RWPE1 (cell line): ENCODE measurements at regions not wholly inside any gene's neighbourhood (a gene's known extent, or its start where the extent isn't known, plus 50 kb on each side); places are given as distances from the start of the nearest gene placed in this dataset.
A peak's percentile ranks its signal among the peaks of the same experiment; 100 is the strongest.

Experiments
- CTCF ChIA-PET: fragments of 350-600 bp; sonication (Branson Sonifier 250); formaldehyde crosslinking; extraction: SDS; loops from one replicate; lab custom pipeline; 2021; lab: Yijun Ruan, JAX
- POLR2A ChIA-PET: fragments of 400-600 bp; formaldehyde crosslinking; extraction: SDS; loops from one replicate; lab custom pipeline; 2020; ENCODE audit warnings: antibody characterized with exemption; ENCODE audit not compliant: low non-redundant PET; lab: Yijun Ruan, JAX
- DNase-seq: peaks from one replicate; pipeline ENCODE4 v3.0.0; 2012; ENCODE audit warnings: low spot score
- H3K27ac ChIP-seq: fragments of 450-650 bp; 2 replicates; pipeline ENCODE4 v1.5.1; 2017
- TF ChIP-seq, protein P1 (sequence below): fragments of 450-650 bp; conservative IDR thresholded peaks from 2 replicates; pipeline ENCODE4 v1.5.1; 2017; ENCODE audit warnings: low read depth, mild to moderate bottlenecking

DNA sequence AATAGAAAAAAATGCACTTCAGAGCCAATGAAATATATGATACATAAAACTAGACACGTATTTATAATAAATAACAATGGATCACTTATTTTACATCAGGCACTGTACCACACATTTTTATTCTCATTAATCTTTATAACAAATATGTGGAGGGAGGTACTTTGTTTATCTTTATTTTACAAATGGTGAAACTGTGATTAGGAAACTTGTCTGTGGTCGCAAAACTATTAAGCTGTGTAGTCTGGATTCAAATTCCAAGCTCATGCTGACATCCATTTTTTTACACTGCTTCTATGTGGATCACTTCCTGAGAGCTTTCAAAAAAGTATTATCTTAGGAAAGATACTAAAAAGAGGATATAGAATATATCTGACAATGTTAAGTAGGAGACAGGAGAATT, 978.6 kb downstream of the SORCS1 start:
- H3K27ac ChIP-seq, result no peak overlapping the region
- ChIA-PET CTCF (interaction anchor here (0.6 kb wide), 1 partner anchor 553 kb away, joined by 5 read pairs; no protein-coding TSS in a partner anchor), POLR2A (no interaction called here)
- DNase-seq, result no peak
- TF ChIP-seq, protein P1, sequence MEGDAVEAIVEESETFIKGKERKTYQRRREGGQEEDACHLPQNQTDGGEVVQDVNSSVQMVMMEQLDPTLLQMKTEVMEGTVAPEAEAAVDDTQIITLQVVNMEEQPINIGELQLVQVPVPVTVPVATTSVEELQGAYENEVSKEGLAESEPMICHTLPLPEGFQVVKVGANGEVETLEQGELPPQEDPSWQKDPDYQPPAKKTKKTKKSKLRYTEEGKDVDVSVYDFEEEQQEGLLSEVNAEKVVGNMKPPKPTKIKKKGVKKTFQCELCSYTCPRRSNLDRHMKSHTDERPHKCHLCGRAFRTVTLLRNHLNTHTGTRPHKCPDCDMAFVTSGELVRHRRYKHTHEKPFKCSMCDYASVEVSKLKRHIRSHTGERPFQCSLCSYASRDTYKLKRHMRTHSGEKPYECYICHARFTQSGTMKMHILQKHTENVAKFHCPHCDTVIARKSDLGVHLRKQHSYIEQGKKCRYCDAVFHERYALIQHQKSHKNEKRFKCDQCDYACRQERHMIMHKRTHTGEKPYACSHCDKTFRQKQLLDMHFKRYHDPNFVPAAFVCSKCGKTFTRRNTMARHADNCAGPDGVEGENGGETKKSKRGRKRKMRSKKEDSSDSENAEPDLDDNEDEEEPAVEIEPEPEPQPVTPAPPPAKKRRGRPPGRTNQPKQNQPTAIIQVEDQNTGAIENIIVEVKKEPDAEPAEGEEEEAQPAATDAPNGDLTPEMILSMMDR, result no peak

DNA sequence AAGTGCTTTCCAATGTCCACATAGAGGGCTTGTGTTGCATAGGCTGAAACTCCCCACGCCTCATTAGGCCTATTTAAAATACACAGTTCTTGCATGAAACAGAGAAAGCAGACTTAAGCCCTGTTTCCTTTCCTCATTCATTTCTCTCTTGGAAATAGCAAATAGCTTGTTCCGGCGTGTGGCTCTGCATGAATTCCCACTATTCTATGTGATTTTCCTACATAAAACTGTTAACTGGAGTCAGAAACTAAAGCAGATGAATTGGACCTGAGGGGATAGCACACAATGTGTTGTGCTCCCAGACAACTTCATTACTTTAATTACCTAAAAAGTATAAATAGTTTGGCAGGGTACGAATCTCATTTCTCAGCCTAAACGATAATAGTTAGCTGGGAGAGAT, 981.5 kb downstream of the SORCS1 start:
- TF ChIP-seq, protein P1, result no peak
- no peak overlapping the region for H3K27ac ChIP-seq
- CTCF ChIA-PET, result interaction anchor here (1.1 kb wide), 1 partner anchor 17 kb away, joined by 3 read pairs; no protein-coding TSS in a partner anchor
- POLR2A ChIA-PET, result no interaction called here
- DNase-seq, result no peak

DNA sequence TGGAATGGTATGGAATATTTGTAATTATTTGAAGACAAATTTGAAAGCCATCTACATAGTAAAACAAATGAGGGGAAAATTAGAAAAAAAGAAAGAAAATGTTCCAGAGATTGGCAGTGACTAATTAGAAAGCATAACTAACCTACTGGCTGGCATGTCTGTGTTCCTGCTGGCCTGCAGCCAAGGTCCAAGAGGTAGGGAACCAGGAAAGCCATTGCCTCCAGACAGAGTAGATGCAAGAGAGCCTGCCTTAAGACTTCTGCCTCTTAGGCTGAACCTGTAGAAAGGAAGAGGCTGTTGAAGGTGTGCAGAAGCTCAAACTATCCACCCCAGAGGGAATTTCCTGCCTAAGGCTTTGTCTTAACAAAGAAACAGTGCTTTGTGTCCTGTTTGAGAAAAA, 982.0 kb downstream of the SORCS1 start:
- ChIA-PET POLR2A (no interaction called here), CTCF (no interaction called here)
- DNase-seq, result no peak
- no peak overlapping the region for H3K27ac ChIP-seq
- TF ChIP-seq, protein P1, result no peak

DNA sequence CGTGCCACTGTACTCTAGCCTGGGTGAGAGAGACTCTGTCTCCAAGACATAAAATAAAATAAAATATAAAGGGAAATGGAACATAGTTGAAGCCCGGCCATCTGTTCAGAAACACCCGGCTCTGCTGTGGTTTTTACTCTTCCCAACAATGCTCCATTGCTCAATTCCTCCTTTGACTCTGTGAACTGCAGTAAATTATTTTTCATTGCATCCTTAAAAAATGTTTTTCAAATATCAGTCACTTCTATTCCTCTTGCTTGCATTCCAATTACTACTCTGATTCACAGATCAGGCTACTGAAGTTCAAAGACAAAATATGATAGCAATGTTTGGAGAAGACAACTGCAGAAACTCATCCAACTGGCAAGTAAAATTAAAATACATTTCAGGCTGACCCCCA, 983.0 kb downstream of the SORCS1 start:
- no peak for DNase-seq
- CTCF ChIA-PET, result interaction anchor here (0.7 kb wide), 1 partner anchor 33 kb away, joined by 3 read pairs; no protein-coding TSS in a partner anchor
- POLR2A ChIA-PET, result no interaction called here
- TF ChIP-seq, protein P1, result no peak
- no peak overlapping the region for H3K27ac ChIP-seq

DNA sequence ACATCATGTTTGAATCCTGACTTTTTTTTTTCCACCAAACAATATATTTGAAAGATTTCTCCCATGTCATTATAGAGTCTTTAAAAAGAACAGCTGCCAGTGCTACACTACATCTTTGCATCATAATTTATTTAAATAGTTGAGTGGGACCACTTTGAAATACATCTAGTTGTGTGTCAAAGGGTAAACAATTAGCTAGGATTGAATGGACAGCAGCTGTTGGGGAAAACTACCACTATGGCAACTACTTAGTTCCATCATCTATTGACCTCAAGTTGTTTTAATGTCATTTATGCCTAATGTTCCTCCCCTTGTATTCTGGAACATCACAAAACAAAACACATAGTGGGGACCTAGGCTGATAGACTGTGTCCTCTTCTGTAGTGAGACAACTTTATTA, 985.1 kb downstream of the SORCS1 start:
- TF ChIP-seq, protein P1, result no peak
- ChIA-PET CTCF (interaction anchor here (0.7 kb wide), 2 partner anchors 375 to 1333 kb away, joined by 3 read pairs; no protein-coding TSS in a partner anchor), POLR2A (no interaction called here)
- no peak overlapping the region for H3K27ac ChIP-seq
- no peak for DNase-seq

DNA sequence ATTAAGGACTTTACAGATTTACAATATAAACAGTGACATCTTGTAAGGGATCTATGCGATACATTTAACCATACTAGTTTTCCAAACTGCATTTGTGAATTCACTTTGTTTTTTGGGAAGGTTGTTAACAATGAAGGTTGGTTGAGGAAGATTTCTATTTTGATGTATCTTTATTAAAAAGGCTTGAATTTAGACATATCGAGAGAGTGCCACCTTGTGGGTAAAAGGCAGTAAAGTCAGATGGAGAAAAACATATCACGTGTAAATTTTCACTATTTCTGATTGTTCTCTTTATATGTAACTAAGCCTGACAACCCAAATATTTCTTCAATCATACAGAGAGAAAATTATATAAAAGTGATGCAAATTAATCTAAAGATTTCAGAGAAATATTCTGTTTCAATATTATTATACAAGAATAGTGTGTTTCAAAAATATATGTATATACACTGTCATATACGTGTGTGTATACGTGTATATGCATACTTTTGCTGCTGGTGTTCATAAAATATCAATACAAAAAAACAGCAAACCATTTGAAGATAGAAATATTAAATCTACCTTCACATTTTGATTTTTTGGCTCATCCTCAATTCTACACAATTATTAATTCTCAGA, 988.6 kb downstream of the SORCS1 start:
- CTCF ChIA-PET, result no interaction called here
- TF ChIP-seq, protein P1, result peak; percentile 51
- H3K27ac ChIP-seq, result no peak overlapping the region
- POLR2A ChIA-PET, result no interaction called here
- peak; percentile 18 for DNase-seq
